ENCODE measurements at regions not wholly inside any gene's neighbourhood (a gene's known extent, or its start where the extent isn't known, plus 50 kb on each side); places are given as distances from the start of the nearest gene placed in this dataset.

- DNase-seq: no peak
Observed at GRCh38 chr7:46975493-46975892, 606.4 kb downstream of the TNS3 start.

DNA sequence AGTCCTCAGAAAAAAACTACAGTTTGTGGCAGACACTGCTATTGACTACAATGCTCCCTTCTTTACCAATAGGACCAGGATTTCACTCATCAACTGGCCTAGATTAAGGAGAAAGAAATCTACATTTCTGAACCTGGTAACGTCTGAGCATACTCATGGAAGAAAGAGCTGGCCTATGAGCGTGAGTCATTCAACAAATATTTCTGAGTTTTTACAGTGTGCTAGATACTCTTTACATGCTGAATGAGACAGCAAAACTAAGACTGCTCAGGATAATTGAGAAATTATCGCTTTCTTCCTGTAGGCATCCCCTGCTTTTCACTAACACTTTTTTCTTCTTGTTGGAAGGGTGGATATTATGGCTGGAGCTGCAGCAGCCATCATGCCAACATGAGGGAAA, 609.7 kb downstream of the TNS3 start:
- DNase-seq: no peak

DNA sequence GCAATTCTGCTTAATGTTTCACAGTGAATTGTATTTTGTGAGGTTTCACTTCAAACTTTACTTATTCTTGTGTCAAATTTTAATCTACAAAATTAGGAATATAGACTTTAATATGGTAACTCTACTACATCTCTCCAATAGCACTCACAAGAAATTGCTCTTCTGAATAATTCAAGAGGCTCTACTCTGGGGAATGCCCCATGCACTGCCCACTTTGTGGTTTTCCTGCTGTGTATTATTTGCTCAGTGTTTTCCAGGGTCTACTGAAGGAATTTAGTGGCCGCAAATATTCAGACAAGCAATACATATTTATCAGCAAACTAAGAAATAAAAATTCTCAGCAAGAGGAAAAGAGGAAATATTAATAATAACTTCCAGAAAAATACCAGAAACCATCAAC, 611.4 kb downstream of the TNS3 start:
- DNase-seq: no peak

- no peak for DNase-seq
Observed at GRCh38 chr7:46970131-46970430, 611.8 kb downstream of the TNS3 start.

DNA sequence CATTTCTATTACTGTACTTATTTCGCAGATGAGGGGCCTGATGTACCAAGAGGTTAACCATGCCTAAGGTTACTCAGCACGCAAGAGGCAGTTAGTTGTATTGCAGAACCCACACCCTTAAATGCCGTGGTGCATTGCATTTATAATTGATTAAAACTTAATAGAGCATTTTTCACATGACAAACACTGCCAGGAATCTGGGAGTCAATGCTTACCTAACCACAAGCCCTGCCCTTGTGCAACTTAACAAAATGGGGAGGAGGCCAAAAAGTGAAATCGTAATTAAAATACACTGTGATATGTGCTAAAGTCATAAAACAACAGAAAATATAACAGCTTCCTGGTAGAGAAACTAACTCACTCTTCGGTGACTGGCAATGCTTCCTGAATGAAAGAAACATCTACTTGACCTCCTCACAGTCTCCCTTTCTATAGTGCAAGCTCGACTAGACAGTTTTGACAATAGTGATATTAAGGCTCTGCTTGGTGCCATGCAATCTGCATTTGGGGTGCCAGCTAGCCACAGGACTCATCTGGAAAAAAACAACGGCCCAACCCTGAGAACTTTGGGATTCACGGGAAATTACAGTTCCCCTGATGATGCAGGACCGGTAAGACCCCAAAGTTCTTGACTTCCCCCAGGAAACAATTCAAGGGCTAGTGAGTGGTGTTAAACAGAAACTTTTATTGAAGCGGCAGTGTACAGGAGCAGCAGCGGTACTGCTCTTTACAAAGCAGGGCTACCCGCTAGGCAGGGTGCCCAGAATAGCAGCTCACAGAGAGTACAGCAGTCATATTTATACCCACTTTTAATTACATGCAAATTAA, 612.4 kb downstream of the TNS3 start:
- DNase-seq: no peak

DNA sequence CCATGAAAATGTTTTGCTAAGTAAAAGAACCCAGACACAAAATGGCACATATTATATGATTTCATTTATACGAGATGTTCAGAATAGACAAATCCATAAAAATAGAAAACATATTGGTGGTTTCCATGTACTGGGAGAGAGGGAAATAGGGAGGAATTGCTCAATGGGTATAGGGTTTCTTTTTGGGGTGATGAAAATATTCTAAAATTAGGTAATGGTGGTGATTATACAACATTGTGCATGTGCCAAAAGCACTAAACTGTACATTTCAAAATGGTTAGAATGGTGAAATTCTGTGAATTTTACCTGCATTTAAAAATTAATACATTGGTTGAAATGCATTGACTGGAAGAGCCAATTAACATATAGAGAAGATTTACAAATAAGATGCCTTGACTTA, 613.9 kb downstream of the TNS3 start:
- DNase-seq: no peak

- DNase-seq: no peak
Observed at GRCh38 chr7:46963719-46964118, 618.2 kb downstream of the TNS3 start.

DNA sequence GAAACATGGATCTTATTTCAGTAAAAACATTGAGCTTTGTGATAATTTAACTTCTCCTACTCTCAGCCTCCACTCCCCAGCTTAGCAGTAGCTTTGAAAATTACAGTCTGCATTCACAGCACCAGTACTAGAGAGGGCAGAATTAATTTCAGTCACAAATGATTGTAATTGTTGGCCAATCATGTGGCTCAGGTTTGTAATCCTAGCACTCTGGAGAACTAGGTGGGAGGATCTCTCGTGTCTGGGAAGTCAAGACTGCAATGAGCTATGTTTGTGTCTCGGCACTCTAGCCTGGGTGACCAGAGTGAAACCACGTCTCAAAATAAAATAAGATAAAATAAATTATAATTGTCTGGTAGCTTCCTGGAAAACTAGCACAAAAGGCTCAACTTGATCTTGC, 620.9 kb downstream of the TNS3 start:
- DNase-seq: no peak

DNA sequence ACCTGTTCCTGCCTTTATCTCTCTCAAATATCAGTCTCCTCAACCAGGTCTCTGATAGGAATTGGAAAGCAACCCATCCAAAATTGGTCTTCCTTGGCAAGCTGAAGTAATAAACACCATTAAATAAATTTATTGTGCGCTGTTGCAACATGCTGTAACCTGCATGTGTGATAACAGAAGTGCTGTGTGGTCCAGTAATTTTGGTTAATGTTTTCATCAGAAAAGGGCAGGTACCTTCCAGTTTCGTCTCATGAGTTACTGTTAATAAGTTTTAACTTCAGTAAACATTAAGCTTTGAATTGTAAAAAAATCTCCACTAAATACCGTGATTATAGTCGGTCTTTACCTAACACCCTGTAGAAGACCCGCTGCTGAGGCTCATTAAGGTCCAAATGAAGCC, 624.7 kb downstream of the TNS3 start:
- no peak for DNase-seq

- no peak for DNase-seq
Observed at GRCh38 chr7:46955531-46955930, 626.4 kb downstream of the TNS3 start.

GRCh38 chr7:46954181-46954580, 627.7 kb downstream of the TNS3 start:
- DNase-seq: no peak

GRCh38 chr7:46953008-46953407, 628.9 kb downstream of the TNS3 start:
- no peak for DNase-seq

DNA sequence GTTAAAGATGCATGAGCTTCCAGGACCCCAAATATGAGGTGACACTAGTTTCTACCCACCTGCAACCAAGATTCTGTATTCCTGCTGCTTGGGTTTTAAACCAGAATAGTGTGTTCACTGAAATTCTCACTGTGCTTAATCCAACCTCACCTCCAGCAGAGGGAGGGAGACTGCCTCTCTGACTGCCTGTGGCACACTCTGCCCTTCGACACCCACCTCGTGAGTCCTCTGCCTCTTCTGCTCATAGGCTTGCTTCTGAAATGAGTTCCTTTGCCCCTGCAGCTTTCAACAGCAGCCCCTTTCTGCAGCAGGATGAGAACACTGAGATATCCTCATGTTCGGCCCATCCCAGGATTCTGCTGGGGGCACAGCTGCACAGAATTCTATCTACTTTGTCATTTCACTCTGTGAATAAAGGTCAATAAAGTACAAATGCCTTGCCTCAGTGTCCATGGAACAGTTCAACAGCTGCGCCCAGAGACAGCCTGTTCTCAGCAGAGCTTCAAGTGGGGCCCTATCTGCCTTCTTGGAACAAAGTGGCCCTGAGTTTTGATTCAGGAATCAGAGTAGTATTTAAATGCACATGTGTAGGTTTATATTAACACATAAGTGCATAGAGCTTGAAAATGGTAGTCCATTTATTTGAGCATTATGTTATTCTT, 632.5 kb downstream of the TNS3 start:
- no peak for DNase-seq

DNA sequence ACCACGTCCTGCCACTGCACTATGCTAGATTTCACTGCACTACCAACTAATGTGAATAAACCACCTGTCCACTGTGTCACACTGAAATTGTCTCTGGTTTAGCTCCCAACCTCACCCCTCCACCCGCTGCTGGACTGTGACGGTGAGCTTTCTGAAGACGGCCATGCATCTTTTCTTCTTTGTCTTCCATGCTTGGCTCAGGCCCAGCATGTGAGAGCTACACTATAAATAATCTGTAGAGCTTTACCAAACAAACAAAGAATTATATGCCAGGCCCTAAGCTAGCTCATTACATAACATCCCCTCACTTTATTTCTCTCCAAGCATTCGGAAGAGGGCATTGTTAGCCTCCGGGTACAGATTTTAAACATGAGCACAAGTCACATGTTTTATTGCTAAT, 633.2 kb downstream of the TNS3 start:
- DNase-seq: no peak

GRCh38 chr7:46945328-46945727, 636.6 kb downstream of the TNS3 start:
- DNase-seq: no peak

GRCh38 chr7:46943996-46944395, 637.9 kb downstream of the TNS3 start:
- DNase-seq: no peak

GRCh38 chr7:46942574-46942973, 639.3 kb downstream of the TNS3 start:
- no peak for DNase-seq

- DNase-seq: no peak
Observed at GRCh38 chr7:46940178-46940577, 641.7 kb downstream of the TNS3 start.

DNA sequence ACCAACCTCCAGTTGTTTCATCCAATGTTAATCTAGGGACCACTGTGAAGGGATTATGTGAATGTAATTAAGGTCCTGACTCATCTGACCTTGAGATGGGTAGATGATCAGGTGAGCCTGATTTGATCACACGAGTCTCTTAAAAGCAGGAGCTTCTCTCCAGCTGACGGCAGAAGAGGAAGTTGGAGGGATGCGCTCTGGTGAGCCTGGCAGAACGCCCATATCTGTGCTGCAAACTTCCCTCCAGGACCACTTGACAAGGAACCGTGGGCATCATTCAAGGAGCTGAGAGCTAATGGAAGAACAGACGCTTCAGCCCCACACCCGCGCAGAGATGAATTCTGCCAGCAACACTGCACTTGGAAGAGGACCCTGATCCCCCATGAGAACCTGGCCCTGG, 642.4 kb downstream of the TNS3 start:
- DNase-seq: no peak

- DNase-seq: no peak
Observed at GRCh38 chr7:46939089-46939488, 642.8 kb downstream of the TNS3 start.

DNA sequence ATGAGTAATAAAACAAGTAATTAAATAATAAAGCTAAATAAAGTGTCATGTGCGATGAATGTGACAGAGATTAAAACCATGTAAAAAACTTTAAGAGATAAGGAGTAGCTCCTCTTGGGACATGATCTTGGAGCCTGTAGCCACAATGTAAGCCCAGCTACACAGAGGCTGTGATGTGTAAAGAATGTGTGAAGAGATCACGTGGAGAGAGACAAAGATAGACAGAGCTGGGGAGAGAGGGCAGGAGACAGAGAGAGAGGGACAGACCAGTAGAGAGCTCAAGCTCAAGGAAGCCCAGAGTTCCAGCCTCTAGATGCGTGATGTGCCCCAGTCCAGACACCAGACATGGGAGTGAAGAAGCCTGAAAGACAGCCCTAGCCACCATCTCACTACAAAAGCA, 644.1 kb downstream of the TNS3 start:
- DNase-seq: no peak

DNA sequence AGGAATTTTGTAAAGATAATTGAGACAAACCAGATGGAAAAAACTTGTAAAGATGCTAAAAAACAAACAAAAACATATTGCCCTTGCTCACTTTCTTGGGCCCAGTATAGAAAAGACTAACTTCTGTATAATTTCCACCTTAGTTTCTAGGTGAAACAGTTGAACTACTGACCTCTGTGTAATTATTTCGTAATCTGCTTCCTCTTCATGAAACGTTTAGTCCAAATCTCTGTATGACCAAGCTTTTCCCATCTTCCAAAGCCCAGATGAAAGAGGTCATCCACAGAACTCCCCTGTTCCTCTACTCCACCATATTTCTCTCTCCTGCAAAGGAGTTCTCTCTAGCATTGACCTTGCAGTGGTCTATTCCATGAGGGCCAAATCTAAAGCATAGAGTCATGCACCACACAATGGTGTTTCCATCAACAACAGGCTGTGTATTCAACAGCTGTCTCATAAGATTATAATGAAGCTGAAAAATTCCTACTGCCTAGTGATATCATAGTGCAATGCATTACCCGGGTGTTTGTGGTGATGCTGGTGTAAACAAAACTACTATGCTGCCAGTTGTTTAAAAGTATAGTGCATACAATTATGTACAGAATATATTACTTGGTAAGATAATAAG, 647.6 kb downstream of the TNS3 start:
- DNase-seq: no peak

DNA sequence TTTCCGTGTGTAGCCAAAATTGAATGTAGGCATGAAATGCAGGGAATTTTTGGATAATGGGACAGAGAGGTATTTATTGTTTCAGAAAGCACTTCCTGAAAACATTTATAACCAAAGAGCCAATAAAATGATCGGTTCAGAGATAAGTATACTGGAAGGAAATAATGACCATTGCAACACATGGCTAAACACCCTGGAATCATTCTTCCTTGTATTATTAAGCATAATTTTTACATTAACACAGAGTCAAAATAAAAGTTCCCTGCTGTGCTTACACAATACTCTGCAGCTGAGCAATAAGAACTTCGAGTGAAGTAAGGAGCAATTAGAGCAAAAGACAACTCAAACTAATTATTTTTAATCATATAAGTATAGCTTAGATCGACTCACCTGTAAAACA, 648.3 kb downstream of the TNS3 start:
- no peak for DNase-seq

- DNase-seq: no peak
Observed at GRCh38 chr7:46932676-46933424, 649.1 kb downstream of the TNS3 start.
